Breast epithelium (tissue), 3 donors: ENCODE measurements at regions not wholly inside any gene's neighbourhood (a gene's known extent, or its start where the extent isn't known, plus 50 kb on each side); places are given as distances from the start of the nearest gene placed in this dataset.

Experiments used
- POLR2A ChIP-seq: fragments of 450-650 bp; IDR thresholded peaks from one replicate; pipeline ENCODE4 v1.6.1; 2016; ENCODE audit warnings: antibody characterized with exemption, mild to moderate bottlenecking, moderate library complexity
- POLR2AphosphoS5 ChIP-seq, 3 donors: sonication (generic); formaldehyde crosslinking; IDR thresholded peaks; one replicate each; pipeline ENCODE4 v1.6.1; 2017; ENCODE audit warnings: antibody characterized with exemption in 3 of 3
- TF ChIP-seq, protein P1 (sequence below), 3 donors: fragments of 450-650 bp; IDR thresholded peaks; one replicate each; pipeline ENCODE4 v1.5.1; 2016 to 2017; ENCODE audit warnings: antibody characterized with exemption in 3 of 3, mild to moderate bottlenecking in 3 of 3, moderate library complexity in 3 of 3

DNA sequence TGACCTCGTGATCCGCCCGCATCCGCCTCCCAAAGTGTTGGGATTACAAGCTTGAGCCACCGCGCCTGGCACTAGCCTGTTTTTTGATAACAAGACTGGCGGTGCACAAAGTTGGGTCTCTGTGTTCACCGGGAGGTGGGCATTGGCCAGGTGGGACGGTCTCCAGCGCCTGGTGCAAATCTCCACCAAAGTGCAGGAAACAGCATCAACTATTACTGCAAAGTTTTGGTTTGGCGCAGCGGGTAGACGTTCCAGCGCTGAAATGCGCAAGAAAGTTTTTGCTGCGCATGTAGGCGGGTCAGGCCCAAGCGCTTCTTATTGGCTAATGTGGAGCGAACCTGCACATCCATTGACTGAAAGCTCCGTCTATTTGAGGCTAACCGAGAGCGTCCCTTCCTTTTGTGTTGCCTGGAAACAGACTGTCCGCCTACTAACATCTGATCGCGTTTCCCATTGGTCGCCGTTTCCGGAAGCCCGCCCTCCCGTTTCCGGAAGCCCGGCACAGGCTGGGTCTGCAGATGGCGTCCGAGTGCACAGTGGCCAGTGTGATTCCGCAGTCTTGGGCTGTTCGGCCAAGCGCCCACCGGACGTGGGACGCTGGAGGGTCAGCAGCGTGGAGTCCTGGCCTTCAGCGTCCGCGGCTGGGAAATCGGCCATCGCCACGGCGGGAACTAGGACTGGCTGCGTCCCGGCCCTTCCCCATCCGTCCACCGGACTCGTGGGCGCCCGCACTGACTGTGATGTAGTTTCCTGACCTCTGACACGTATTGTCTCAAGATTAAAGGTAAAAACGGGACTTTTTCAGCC lies 53.3 kb upstream of the ZNF527 start:
- TF ChIP-seq, protein P1, sequence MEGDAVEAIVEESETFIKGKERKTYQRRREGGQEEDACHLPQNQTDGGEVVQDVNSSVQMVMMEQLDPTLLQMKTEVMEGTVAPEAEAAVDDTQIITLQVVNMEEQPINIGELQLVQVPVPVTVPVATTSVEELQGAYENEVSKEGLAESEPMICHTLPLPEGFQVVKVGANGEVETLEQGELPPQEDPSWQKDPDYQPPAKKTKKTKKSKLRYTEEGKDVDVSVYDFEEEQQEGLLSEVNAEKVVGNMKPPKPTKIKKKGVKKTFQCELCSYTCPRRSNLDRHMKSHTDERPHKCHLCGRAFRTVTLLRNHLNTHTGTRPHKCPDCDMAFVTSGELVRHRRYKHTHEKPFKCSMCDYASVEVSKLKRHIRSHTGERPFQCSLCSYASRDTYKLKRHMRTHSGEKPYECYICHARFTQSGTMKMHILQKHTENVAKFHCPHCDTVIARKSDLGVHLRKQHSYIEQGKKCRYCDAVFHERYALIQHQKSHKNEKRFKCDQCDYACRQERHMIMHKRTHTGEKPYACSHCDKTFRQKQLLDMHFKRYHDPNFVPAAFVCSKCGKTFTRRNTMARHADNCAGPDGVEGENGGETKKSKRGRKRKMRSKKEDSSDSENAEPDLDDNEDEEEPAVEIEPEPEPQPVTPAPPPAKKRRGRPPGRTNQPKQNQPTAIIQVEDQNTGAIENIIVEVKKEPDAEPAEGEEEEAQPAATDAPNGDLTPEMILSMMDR (IDR thresholded peaks at IDR 0.05): peak in 2 of 3 donors; percentile 41 to 45
- TF ChIP-seq POLR2A (peak; percentile 77), POLR2AphosphoS5 (IDR thresholded peaks at IDR 0.05) (peak; percentile 66 to 93 (median 76))
